Activated naive CD4-positive, alpha-beta T cell treated with anti-CD3 and anti-CD28 coated beads for 36 hours (primary cell): ENCODE measurements at regions not wholly inside any gene's neighbourhood (a gene's known extent, or its start where the extent isn't known, plus 50 kb on each side); places are given as distances from the start of the nearest gene placed in this dataset.
A peak's percentile ranks its signal among the peaks of the same experiment; 100 is the strongest.
"Not testable (repeated sequence)": the region's sequence is repeated elsewhere in the genome, so short reads cannot be mapped to it uniquely, and the experiment has no call there.

ENCODE experiments used
- CTCF ChIA-PET: fragments of 350-600 bp; sonication (Branson Sonifier 250); formaldehyde crosslinking; loops from one replicate; lab custom pipeline; 2021; ENCODE audit warnings: antibody characterized with exemption; lab: Charles Lee
- DNase-seq: peaks from one replicate; pipeline ENCODE4 v3.0.0-alpha.2; 2020
- H3K27ac Mint-ChIP-seq: one replicate; pipeline ENCODE4 v1.8.0; 2021; ENCODE audit warnings: mild to moderate bottlenecking, mixed read lengths
- H3K27me3 Mint-ChIP-seq: one replicate; pipeline ENCODE4 v1.8.0; 2021; ENCODE audit warnings: low read depth, mixed read lengths
- H3K36me3 Mint-ChIP-seq: one replicate; pipeline ENCODE4 v1.8.0; 2021; ENCODE audit warnings: low read depth, mixed read lengths
- H3K4me1 Mint-ChIP-seq: one replicate; pipeline ENCODE4 v1.8.0; 2021; ENCODE audit warnings: low read depth, mixed read lengths
- H3K4me3 Mint-ChIP-seq: one replicate; pipeline ENCODE4 v1.8.0; 2021; ENCODE audit warnings: mild to moderate bottlenecking, moderate library complexity, mixed read lengths
- H3K9me3 Mint-ChIP-seq: one replicate; pipeline ENCODE4 v1.8.0; 2021; ENCODE audit warnings: mixed read lengths
- intact Hi-C: fragments of 100-400 bp; cut with micrococcal nuclease; formaldehyde crosslinking; loops from one replicate; pipeline ENCODE4 v1.15.1; 2023

DNA sequence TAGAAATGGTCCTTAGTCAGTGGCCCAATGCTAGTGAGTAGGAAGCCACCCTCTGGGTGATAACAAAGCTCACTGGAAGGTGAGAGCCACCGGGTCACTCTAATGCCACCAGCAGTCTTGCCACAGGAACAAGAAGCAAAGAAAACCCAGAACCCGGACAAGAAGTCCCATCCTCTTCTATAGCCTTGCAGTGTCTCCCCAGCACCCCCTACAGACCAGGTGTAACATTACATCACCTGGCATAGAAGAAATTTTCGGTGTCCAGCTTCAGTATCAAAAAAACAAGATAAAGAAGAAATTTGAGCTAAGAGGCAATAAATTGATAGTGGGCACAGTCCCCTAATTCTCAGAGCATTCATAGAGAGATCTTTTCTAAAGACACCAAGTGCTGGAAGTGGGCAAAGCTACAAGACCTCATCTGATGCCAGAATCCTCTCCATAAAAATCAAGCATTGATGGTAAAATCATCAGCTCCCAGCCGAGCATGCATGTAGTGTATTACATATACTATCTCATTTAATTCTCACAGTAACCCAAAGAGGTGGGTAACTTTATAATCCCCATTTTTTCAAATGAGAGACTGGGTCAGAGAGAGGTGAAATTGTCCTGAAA is 491.0 kb downstream of the MATN1 start:
- CTCF ChIA-PET, result interaction anchor here (0.6 to 1.3 kb wide), 8 partner anchors 9 to 1190 kb away, joined by 3 to 5 read pairs (median 3); no protein-coding TSS in a partner anchor
- no peak overlapping the region for H3K27ac Mint-ChIP-seq
- no peaks in the 10 kb centered on the region for H3K36me3 Mint-ChIP-seq
- intact Hi-C loops, result no loop called here
- no peaks in the 10 kb centered on the region for H3K9me3 Mint-ChIP-seq
- H3K4me3 Mint-ChIP-seq, result no peak overlapping the region
- peak; percentile 33 for DNase-seq
- H3K4me1 Mint-ChIP-seq, result no peaks in the 10 kb centered on the region
- peaks cover 2% of the 10 kb centered on the region for H3K27me3 Mint-ChIP-seq

DNA sequence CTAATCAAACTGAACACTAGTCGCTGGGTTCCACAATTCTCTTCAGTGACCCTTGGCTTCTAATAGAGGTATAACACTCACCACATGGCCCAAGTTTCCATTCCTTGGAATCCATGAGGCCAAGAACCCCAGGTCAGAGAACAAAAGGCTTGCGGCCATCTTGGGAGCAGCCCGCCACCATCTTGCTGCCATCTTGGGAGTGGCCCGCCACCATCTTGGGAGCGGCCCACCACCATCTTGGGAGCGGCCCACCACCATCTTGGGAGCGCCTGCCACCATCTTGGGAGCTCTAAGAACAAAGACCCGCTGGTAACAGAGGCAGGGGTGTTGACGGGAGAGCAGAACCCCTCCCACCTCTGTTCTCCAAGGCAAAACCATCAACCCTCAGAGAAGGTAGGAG is 493.4 kb downstream of the MATN1 start:
- no peak overlapping the region for H3K27ac Mint-ChIP-seq
- no peaks in the 10 kb centered on the region for H3K36me3 Mint-ChIP-seq
- H3K4me1 Mint-ChIP-seq, result no peaks in the 10 kb centered on the region
- DNase-seq, result no peak
- peaks cover 2% of the 10 kb centered on the region for H3K27me3 Mint-ChIP-seq
- intact Hi-C loops, result no loop called here
- H3K9me3 Mint-ChIP-seq, result no peaks in the 10 kb centered on the region
- CTCF ChIA-PET, result no interaction called here
- no peak overlapping the region for H3K4me3 Mint-ChIP-seq

DNA sequence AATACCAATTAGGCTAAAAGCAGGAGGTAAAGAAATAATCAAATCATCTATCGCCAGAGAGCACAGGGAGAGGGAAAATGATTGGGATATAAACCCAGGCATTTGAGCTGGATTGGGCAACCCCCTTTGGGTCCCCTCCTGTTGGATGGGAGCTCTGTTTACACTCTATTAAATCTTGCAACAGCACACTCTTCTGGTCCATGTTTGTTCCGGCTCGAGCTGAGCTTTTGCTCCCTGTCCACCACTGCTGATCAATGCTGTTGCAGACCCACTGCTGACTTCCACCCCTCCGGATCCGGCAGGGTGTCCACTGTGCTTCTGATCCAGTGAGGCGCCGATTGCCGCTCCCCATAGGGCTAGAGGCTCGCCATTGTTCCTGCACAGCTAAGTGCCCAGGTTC is 493.8 kb downstream of the MATN1 start:
- no peak for DNase-seq
- H3K36me3 Mint-ChIP-seq, result no peaks in the 10 kb centered on the region
- no peak overlapping the region for H3K27ac Mint-ChIP-seq
- H3K27me3 Mint-ChIP-seq, result peaks cover 2% of the 10 kb centered on the region
- no peaks in the 10 kb centered on the region for H3K4me1 Mint-ChIP-seq
- intact Hi-C loops, result no loop called here
- no peaks in the 10 kb centered on the region for H3K9me3 Mint-ChIP-seq
- H3K4me3 Mint-ChIP-seq, result no peak overlapping the region
- CTCF ChIA-PET, result no interaction called here

DNA sequence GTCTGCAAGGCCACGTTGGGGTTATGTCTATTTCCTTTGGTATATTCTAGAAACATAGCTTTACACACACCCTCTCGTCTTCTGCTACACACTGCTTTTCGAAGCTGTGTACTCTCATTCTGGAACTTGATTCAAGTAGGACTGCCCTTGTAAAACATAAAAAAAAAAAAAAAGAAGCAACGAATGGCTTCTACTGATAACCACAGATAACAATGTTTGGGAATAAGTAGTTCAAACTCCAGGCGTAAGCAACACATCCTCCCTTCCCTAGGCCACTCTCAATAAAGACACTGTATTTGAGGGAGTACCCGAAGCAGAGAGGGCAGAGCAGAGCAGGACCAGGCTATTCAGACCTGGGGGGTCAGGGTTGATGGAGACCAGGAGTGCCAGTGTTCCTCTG is 496.7 kb downstream of the MATN1 start:
- intact Hi-C loops, result no loop called here
- H3K27me3 Mint-ChIP-seq, result no peaks in the 10 kb centered on the region
- no peaks in the 10 kb centered on the region for H3K9me3 Mint-ChIP-seq
- H3K36me3 Mint-ChIP-seq, result no peaks in the 10 kb centered on the region
- no peak overlapping the region for H3K4me3 Mint-ChIP-seq
- no peak overlapping the region for H3K27ac Mint-ChIP-seq
- no peak for DNase-seq
- H3K4me1 Mint-ChIP-seq, result no peaks in the 10 kb centered on the region
- CTCF ChIA-PET, result no interaction called here

DNA sequence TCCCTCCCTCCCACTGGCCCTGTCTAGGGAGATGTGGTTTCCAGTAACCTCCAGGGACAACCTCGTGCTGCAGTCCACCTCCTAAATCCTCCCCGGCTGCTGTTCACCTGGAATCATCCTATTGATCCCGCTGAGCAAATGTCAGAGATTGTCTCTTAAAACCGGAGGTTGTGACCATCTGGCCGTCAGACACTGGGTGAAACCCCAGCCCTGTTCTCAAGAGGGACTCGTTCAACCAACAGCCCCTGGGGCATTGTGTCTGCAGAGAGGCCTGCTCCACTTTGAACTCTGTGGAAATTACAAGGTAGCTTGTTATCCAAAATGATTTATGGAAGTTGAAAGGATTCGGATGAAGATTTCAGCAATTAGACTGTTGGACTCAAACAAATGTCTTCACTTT is 498.0 kb downstream of the MATN1 start:
- Mint-ChIP-seq H3K4me3 (no peak overlapping the region), H3K4me1 (no peaks in the 10 kb centered on the region), H3K36me3 (no peaks in the 10 kb centered on the region), H3K27ac (no peak overlapping the region), H3K9me3 (no peaks in the 10 kb centered on the region), H3K27me3 (no peaks in the 10 kb centered on the region)
- DNase-seq, result no peak
- intact Hi-C loops, result no loop called here
- CTCF ChIA-PET, result no interaction called here

DNA sequence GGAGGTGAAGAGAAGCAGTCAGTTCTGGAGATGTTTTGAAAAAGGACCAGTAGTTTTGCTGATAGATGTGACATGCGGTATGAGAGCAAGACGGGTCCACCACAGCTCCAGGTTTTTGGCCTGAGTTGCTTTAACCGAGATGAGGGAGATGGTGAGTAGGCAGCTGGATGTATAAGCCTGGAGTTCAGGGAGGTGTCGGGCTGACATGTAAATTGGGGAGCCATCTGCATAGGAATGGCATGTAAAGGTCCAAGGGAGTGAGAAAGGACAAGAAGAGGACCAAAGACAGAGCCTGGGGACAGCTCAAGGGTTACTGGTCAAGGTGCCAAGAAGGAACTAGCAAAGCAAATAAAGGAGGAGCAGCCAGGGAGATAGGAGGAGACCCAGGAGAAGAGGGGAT is 503.7 kb downstream of the MATN1 start:
- intact Hi-C loops, result no loop called here
- Mint-ChIP-seq H3K4me1 (no peaks in the 10 kb centered on the region), H3K36me3 (no peaks in the 10 kb centered on the region), H3K9me3 (no peaks in the 10 kb centered on the region), H3K27me3 (peaks cover 5% of the 10 kb centered on the region), H3K4me3 (no peak overlapping the region), H3K27ac (no peak overlapping the region)
- CTCF ChIA-PET, result no interaction called here
- DNase-seq, result no peak

DNA sequence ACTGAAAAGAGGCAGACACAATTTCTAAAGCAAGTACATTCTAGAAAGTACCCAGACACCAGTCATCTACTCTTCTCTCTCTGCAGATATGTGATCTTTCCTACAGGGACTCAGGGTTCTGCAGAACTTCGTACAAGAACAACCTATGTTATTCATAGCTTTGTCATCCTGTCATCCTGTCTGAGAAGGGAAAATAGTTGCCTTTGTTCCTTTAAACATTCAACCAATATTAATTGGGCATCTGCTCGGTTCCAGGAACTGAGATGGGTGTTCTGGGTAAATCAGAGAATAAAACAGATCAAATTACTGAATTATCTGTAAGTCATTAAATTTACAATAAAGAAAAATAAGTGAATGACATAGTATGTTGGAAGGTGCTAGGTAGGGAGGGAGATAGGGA is 504.9 kb downstream of the MATN1 start:
- H3K27ac Mint-ChIP-seq, result no peak overlapping the region
- H3K9me3 Mint-ChIP-seq, result no peaks in the 10 kb centered on the region
- H3K36me3 Mint-ChIP-seq, result no peaks in the 10 kb centered on the region
- H3K4me3 Mint-ChIP-seq, result no peak overlapping the region
- no peaks in the 10 kb centered on the region for H3K4me1 Mint-ChIP-seq
- no peak for DNase-seq
- CTCF ChIA-PET, result no interaction called here
- peaks cover 8% of the 10 kb centered on the region for H3K27me3 Mint-ChIP-seq
- intact Hi-C loops, result no loop called here

DNA sequence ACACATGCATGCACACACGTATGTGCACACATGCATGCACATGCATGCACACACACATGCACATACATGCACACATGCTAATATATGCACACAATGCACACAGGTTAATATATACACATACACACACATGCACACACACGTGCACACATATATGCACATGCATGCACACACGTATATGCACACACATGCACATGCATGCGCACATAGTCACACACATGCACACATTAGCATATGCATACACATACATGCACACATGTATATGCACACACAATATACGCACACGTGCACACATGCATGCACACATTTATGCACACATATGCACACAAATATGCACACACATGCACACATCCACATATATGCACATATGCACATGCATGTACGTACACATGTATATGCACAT is 506.8 kb downstream of the MATN1 start:
- Mint-ChIP-seq H3K4me3 (no peak overlapping the region), H3K9me3 (no peaks in the 10 kb centered on the region), H3K4me1 (no peaks in the 10 kb centered on the region), H3K27me3 (peaks cover 8% of the 10 kb centered on the region), H3K27ac (no peak overlapping the region), H3K36me3 (no peaks in the 10 kb centered on the region)
- no peak for DNase-seq
- intact Hi-C loops, result no loop called here
- CTCF ChIA-PET, result no interaction called here

DNA sequence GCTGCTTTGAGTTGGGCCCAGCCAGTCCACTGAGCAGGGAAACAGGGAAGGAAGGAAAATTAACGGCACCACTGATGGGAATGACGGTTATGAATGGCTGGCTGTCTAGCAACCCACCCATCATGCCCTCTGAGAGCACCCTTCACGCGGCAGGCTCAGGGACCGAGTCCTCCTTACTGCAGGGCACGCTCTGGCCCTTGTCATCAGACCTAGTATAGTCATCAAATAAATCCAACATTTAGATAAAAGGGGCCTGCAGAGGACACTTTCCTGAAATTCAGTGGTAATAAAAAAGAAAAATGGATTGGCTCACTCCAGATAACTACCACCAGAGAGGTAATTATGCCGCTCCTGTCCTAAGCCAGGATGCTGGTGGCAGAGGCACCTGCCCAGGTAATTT is 509.4 kb downstream of the MATN1 start:
- Mint-ChIP-seq H3K4me1 (no peaks in the 10 kb centered on the region), H3K4me3 (no peak overlapping the region), H3K9me3 (no peaks in the 10 kb centered on the region), H3K27me3 (peaks cover 4% of the 10 kb centered on the region), H3K36me3 (no peaks in the 10 kb centered on the region), H3K27ac (no peak overlapping the region)
- intact Hi-C loops, result no loop called here
- CTCF ChIA-PET, result interaction anchor here (0.6 kb wide), 1 partner anchor 14 kb away, joined by 3 read pairs; no protein-coding TSS in a partner anchor
- DNase-seq, result no peak

DNA sequence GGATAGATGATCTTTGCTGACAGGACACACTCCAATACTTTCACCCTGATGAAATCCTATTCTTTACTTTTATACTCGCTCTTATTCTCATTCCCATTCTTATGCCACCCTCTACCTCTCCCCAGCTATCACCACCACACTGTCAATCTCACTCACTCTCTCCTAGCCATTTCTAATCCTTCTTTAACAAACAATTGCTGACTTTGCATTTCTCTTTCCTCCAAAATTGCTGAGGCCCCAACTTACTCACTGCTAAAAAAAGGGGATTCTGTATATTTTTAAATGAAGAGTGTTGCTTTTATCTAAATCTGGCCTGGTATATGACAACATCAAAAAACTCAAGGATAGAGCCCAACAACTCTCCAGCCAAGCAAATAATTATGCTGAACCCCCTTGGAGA is 515.4 kb downstream of the MATN1 start:
- CTCF ChIA-PET, H3K9me3 Mint-ChIP-seq, DNase-seq: not testable (repeated sequence)

DNA sequence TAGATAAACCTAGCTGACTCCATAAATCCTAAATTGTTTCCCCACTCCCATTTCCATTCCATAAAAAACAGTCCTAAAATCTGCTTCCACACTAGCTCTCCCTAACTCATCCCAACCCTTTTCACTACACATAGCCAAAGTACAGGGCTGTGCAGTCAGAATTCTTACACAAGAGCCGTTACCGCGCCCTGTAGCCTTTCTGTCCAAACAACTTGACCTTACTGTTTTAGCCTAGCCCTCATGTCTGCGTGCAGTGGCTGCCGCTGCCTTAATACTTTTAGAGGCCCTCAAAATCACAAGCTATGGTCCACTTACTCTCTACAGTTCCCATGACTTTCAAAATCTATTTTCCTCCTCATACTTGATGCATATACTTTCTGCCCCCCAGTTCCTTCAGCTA is 516.8 kb downstream of the MATN1 start:
- CTCF ChIA-PET, H3K27ac Mint-ChIP-seq, DNase-seq, intact Hi-C loops, H3K27me3 Mint-ChIP-seq, H3K9me3 Mint-ChIP-seq, H3K36me3 Mint-ChIP-seq, H3K4me1 Mint-ChIP-seq, H3K4me3 Mint-ChIP-seq: not testable (repeated sequence)

More for the DNA sequence above, 515.4 kb downstream of the MATN1 start:
- intact Hi-C loops, H3K4me1 Mint-ChIP-seq, H3K4me3 Mint-ChIP-seq, H3K27ac Mint-ChIP-seq, H3K27me3 Mint-ChIP-seq, H3K36me3 Mint-ChIP-seq: not testable (repeated sequence)

DNA sequence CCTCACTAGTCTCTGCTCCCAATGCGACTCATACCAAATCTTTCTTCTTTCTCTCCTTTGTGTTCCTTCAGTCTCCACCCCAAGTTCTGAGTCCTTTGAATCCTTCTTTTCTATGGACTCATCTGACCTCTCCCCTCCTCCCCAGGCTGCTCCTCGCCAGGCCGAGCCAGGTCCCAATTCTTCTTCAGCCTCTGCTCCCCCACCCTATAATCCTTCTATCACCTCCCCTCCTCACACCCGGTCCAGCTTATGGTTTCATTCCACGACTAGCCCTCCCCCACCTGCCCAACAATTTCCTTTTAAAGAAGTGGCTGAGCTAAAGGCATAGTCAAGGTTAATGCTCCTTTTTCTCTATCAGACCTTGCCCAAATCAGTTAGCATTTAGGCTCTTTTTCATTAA is 518.5 kb downstream of the MATN1 start:
- H3K27me3 Mint-ChIP-seq, CTCF ChIA-PET: not testable (repeated sequence)

DNA sequence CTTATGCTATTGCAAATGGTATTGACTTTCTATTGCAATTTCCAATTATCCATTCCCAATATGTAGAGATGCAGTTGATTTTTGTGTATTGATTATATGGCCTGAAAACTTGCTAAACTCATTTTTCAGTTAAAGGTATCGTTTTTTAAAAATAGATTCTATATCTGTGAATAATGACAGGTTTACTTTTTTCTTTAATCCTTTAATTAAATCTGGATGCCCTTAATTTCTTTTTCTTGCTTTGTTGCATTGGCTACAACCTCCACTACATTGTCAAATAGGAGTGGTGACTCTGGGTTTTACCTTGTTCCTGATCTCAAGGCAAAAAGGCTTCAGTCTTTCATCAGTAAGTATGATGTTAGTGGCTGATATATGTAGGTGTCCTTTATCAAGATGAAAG is 522.4 kb downstream of the MATN1 start:
- DNase-seq, result no peak
- no peaks in the 10 kb centered on the region for H3K36me3 Mint-ChIP-seq
- intact Hi-C loops, result no loop called here
- H3K4me3 Mint-ChIP-seq, result no peak overlapping the region
- H3K4me1 Mint-ChIP-seq, result no peaks in the 10 kb centered on the region
- H3K27me3 Mint-ChIP-seq, result peaks cover 15% of the 10 kb centered on the region
- H3K27ac Mint-ChIP-seq, result no peak overlapping the region
- CTCF ChIA-PET, result interaction anchor here (0.8 kb wide), 1 partner anchor 24 kb away, joined by 3 read pairs; no protein-coding TSS in a partner anchor
- H3K9me3 Mint-ChIP-seq, result peaks cover 2% of the 10 kb centered on the region

More for the DNA sequence above, 518.5 kb downstream of the MATN1 start:
- H3K4me3 Mint-ChIP-seq, H3K27ac Mint-ChIP-seq, H3K9me3 Mint-ChIP-seq, DNase-seq, H3K4me1 Mint-ChIP-seq, intact Hi-C loops, H3K36me3 Mint-ChIP-seq: not testable (repeated sequence)
